Left cardiac atrium (tissue), 4 donors: ENCODE measurements at regions not wholly inside any gene's neighbourhood (a gene's known extent, or its start where the extent isn't known, plus 50 kb on each side); places are given as distances from the start of the nearest gene placed in this dataset.

Experiments used
- ATAC-seq, 2 donors: fragments of 200-7000 bp; cut with Tn5 transposase; one replicate each; pipeline ENCODE4 v1.9.1; 2020; ENCODE audit warnings: mild to moderate bottlenecking in 2 of 2, moderate library complexity in 2 of 2
- DNase-seq: peaks from one replicate; pipeline ENCODE4 v3.0.0-alpha.2; 2020
- intact Hi-C, 2 donors: fragments of 100-400 bp; cut with DNase I; formaldehyde crosslinking; loops; one replicate each; pipeline versions ENCODE4 v1.14.1 to v1.15.1; 2022 to 2023
- donor health status: DM: no; HTN: yes; CAD: no.
- donor health status: DM: no; HTN: yes; CAD: no; lungs with severe emphysema.
- donor health status: DM: yes; HTN: yes; CAD: no.
- donor health status: Dilated cardiomyopathy.

GRCh38 chr5:82354543-82354942 is 76.4 kb upstream of the RPS23 start:
- ATAC-seq = no peak
- DNase-seq = no peak
- intact Hi-C loops = loop anchor here (5.0 to 10.0 kb wide), 4 partner anchors 50 to 1080 kb away; no protein-coding TSS in a partner anchor

- intact Hi-C loops = loop anchor here (2.0 to 10.0 kb wide), 5 partner anchors 51 to 1209 kb away; no protein-coding TSS in a partner anchor
- DNase-seq (no peak), ATAC-seq (no peak)
These were observed 75.4 kb upstream of the RPS23 start for GRCh38 chr5:82353522-82353921.

- intact Hi-C loops = loop anchor here (2.0 to 10.0 kb wide), 5 partner anchors 53 to 1211 kb away; no protein-coding TSS in a partner anchor
- ATAC-seq = no peak
These were observed 74.1 kb upstream of the RPS23 start for GRCh38 chr5:82352146-82352791.

GRCh38 chr5:82351754-82352145 is 73.6 kb upstream of the RPS23 start:
- DNase-seq = no peak
- ATAC-seq = peak; percentile 64 to 65
- intact Hi-C loops = loop anchor here (2.0 to 10.0 kb wide), 5 partner anchors 53 to 1211 kb away; no protein-coding TSS in a partner anchor

More at GRCh38 chr5:82352146-82352791, 74.1 kb upstream of the RPS23 start:
- DNase-seq = no peak

- intact Hi-C loops = loop anchor here (5.0 to 10.0 kb wide), 4 partner anchors 54 to 1084 kb away; no protein-coding TSS in a partner anchor
- peak in 1 of 2 donors; percentile 14 for ATAC-seq
- DNase-seq = no peak
These were observed 73.1 kb upstream of the RPS23 start for GRCh38 chr5:82351297-82351696.

- intact Hi-C loops = loop anchor here (5.0 to 10.0 kb wide), 4 partner anchors 55 to 1085 kb away; no protein-coding TSS in a partner anchor
- peak; percentile 36 for DNase-seq
- no peak for ATAC-seq
These were observed 71.5 kb upstream of the RPS23 start for GRCh38 chr5:82349652-82350051.

GRCh38 chr5:82348784-82349425 is 70.8 kb upstream of the RPS23 start:
- intact Hi-C loops = no loop called here
- ATAC-seq = peak in 1 of 2 donors; percentile 60

GRCh38 chr5:82347201-82347865 is 69.2 kb upstream of the RPS23 start:
- intact Hi-C loops = no loop called here
- ATAC-seq = peak; percentile 70 to 81

More at GRCh38 chr5:82348784-82349425, 70.8 kb upstream of the RPS23 start:
- DNase-seq = peak; percentile 47

GRCh38 chr5:82346399-82347165 is 68.4 kb upstream of the RPS23 start:
- intact Hi-C loops = no loop called here
- ATAC-seq (peak in 1 of 2 donors; percentile 9), DNase-seq (peak; percentile 34)

More at GRCh38 chr5:82347201-82347865, 69.2 kb upstream of the RPS23 start:
- DNase-seq = peak; percentile 53

- no peak for ATAC-seq
- intact Hi-C loops = no loop called here
- no peak for DNase-seq
These were observed 67.0 kb upstream of the RPS23 start for GRCh38 chr5:82345108-82345507.

- DNase-seq (no peak), ATAC-seq (no peak)
- intact Hi-C loops = no loop called here
These were observed 63.2 kb upstream of the RPS23 start for GRCh38 chr5:82341325-82341724.

GRCh38 chr5:82340799-82341198 is 62.6 kb upstream of the RPS23 start:
- ATAC-seq (no peak), DNase-seq (no peak)
- intact Hi-C loops = no loop called here

GRCh38 chr5:82339792-82340191 is 61.6 kb upstream of the RPS23 start:
- ATAC-seq (no peak), DNase-seq (no peak)
- intact Hi-C loops = no loop called here

- no peak for DNase-seq
- ATAC-seq = no peak
- intact Hi-C loops = no loop called here
These were observed 60.7 kb upstream of the RPS23 start for GRCh38 chr5:82338771-82339373.

GRCh38 chr5:82336959-82337351 is 58.8 kb upstream of the RPS23 start:
- no peak for ATAC-seq
- no peak for DNase-seq
- intact Hi-C loops = no loop called here

- ATAC-seq (no peak), DNase-seq (no peak)
- intact Hi-C loops = no loop called here
These were observed 58.2 kb upstream of the RPS23 start for GRCh38 chr5:82336226-82336958.

- intact Hi-C loops = no loop called here
- no peak for DNase-seq
- peak in 1 of 2 donors; percentile 75 for ATAC-seq
These were observed 57.7 kb upstream of the RPS23 start for GRCh38 chr5:82335806-82336205.

GRCh38 chr5:82334856-82335255 is 56.7 kb upstream of the RPS23 start:
- no peak for DNase-seq
- peak; percentile 87 to 88 for ATAC-seq
- intact Hi-C loops = no loop called here
